ENCODE measurements at regions not wholly inside any gene's neighbourhood (a gene's known extent, or its start where the extent isn't known, plus 50 kb on each side); places are given as distances from the start of the nearest gene placed in this dataset.

DNA sequence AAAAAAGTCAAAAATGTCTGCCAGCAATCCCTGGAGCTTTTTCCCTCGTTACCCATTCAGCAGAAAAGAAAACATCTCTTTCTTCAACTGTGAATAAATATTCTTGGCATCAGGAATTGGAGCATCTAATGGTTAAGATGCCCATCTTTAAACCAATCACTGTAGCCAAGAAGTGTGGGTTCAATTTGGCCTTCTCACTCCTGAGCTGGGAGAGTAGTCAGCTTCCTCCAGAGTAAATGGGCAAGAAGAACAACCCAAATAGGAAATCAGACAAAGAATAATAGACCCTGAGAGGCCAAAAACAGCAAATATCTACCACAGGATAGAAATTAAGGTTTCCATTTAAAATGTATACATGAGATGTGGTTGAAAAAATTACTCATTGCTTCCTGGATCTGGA, 508.0 kb upstream of the MDFIC2 start:
- no peak for TF ChIP-seq CTCF (conservative IDR thresholded peaks at IDR 0.05 in 1 of 2, IDR thresholded peaks at IDR 0.05 in 1 of 2; ENCODE audit: extremely low read depth in 1 of 2, insufficient read depth in 1 of 2, low read depth in 1 of 2, low read length in 2 of 2)
- no peak for TF ChIP-seq EZH2 (IDR thresholded peaks at IDR 0.05; ENCODE audit: borderline replicate concordance, low read length)

Measured in mammary epithelial cell (primary cell).